KMS-11 (cell line): ENCODE measurements at regions not wholly inside any gene's neighbourhood (a gene's known extent, or its start where the extent isn't known, plus 50 kb on each side); places are given as distances from the start of the nearest gene placed in this dataset.

Experiments used
- H2AFZ ChIP-seq: fragments of 200-600 bp; sonication (generic); 2 replicates; pipeline ENCODE4 v1.6.1; 2016; ENCODE audit warnings: antibody characterized with exemption, mixed run types, low read depth
- H3K27ac ChIP-seq: fragments of 200-600 bp; sonication (generic); 2 replicates; pipeline ENCODE4 v1.6.1; 2016; ENCODE audit warnings: mild to moderate bottlenecking, mixed run types
- H3K27me3 ChIP-seq: fragments of 200-600 bp; sonication (generic); 2 replicates; pipeline ENCODE4 v1.6.1; 2017; ENCODE audit warnings: mild to moderate bottlenecking, low read depth, mixed run types, moderate library complexity; ENCODE audit not compliant: insufficient read depth
- H3K36me3 ChIP-seq: fragments of 200-600 bp; sonication (generic); 2 replicates; pipeline ENCODE4 v1.6.1; 2017; ENCODE audit warnings: mild to moderate bottlenecking, mixed run types; ENCODE audit not compliant: insufficient read depth
- H3K4me1 ChIP-seq: fragments of 200-600 bp; sonication (generic); 2 replicates; pipeline ENCODE4 v1.6.1; 2016; ENCODE audit warnings: mild to moderate bottlenecking, low read depth, mixed run types; ENCODE audit not compliant: poor library complexity, severe bottlenecking
- H3K4me2 ChIP-seq: fragments of 200-600 bp; sonication (generic); 2 replicates; pipeline ENCODE4 v1.7.0; 2016; ENCODE audit warnings: mild to moderate bottlenecking, mixed run types
- H3K4me3 ChIP-seq: fragments of 200-600 bp; sonication (generic); IDR thresholded peaks from 2 replicates; pipeline ENCODE4 v1.6.1; 2017; ENCODE audit warnings: low read depth, low read length, mixed read lengths; ENCODE audit not compliant: insufficient read depth
- H3K79me2 ChIP-seq: fragments of 200-600 bp; sonication (generic); 2 replicates; pipeline ENCODE4 v1.6.1; 2016; ENCODE audit warnings: low read depth, mixed run types; ENCODE audit not compliant: insufficient read depth
- H3K9ac ChIP-seq: fragments of 200-600 bp; sonication (generic); 2 replicates; pipeline ENCODE4 v1.6.1; 2016; ENCODE audit warnings: mild to moderate bottlenecking, mixed run types
- H4K20me1 ChIP-seq: fragments of 200-600 bp; sonication (generic); 2 replicates; pipeline ENCODE4 v1.6.1; 2016; ENCODE audit warnings: mild to moderate bottlenecking, mixed run types; ENCODE audit not compliant: insufficient read depth
- CTCF ChIP-seq: fragments of 200-600 bp; sonication (generic); conservative IDR thresholded peaks from 2 replicates; pipeline ENCODE4 v1.6.1; 2017; ENCODE audit warnings: low read depth, mild to moderate bottlenecking, antibody characterized with exemption, low read length, moderate library complexity, mixed read lengths

- H3K4me2 ChIP-seq: no peak overlapping the region
- no peak for TF ChIP-seq CTCF
Observed at GRCh38 chr11:134517621-134518293, 105.7 kb upstream of the B3GAT1 start.

GRCh38 chr11:134517115-134517514, 105.1 kb upstream of the B3GAT1 start:
- Histone ChIP-seq H2AFZ (no peak overlapping the region), H3K27me3 (no peaks in the 10 kb centered on the region), H3K36me3 (no peaks in the 10 kb centered on the region), H3K4me3 (no peak overlapping the region), H3K4me1 (no peaks in the 10 kb centered on the region), H3K4me2 (no peak overlapping the region), H3K79me2 (no peaks in the 10 kb centered on the region), H3K27ac (no peak overlapping the region), H3K9ac (no peak overlapping the region), H4K20me1 (no peaks in the 10 kb centered on the region)
- TF ChIP-seq CTCF: no peak

More at GRCh38 chr11:134517621-134518293, 105.7 kb upstream of the B3GAT1 start:
- H3K79me2 ChIP-seq: no peaks in the 10 kb centered on the region
- H3K4me1 ChIP-seq: no peaks in the 10 kb centered on the region
- no peaks in the 10 kb centered on the region for H3K27me3 ChIP-seq
- H3K4me3 ChIP-seq: no peak overlapping the region
- no peaks in the 10 kb centered on the region for H3K36me3 ChIP-seq
- H4K20me1 ChIP-seq: no peaks in the 10 kb centered on the region
- H3K27ac ChIP-seq: no peak overlapping the region
- no peak overlapping the region for H3K9ac ChIP-seq
- H2AFZ ChIP-seq: no peak overlapping the region

DNA sequence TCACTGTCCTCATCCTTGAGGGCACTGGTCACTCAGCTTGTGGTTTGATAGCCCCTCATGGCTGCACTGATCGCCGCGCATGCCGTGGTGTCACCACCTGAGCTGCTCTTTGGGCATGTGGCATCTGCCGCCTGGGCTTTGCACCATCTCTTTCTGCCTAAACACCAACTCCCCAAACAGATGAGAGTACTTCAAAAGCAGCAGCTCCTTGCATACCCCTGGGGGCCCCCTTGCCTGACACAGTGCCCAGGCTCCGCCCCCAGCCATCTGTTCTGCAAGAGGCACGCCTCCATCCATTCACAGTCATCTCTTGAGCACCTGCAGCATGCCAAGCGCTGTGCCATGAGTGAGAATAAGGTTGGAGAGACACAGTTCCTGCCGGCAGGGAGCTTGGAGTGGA, 104.5 kb upstream of the B3GAT1 start:
- no peak overlapping the region for H3K27ac ChIP-seq
- H3K4me2 ChIP-seq: no peak overlapping the region
- H3K4me1 ChIP-seq: no peaks in the 10 kb centered on the region
- no peak for TF ChIP-seq CTCF
- H3K4me3 ChIP-seq: no peak overlapping the region
- no peak overlapping the region for H3K9ac ChIP-seq
- H3K36me3 ChIP-seq: no peaks in the 10 kb centered on the region
- no peaks in the 10 kb centered on the region for H3K79me2 ChIP-seq
- H2AFZ ChIP-seq: no peak overlapping the region
- H3K27me3 ChIP-seq: no peaks in the 10 kb centered on the region
- H4K20me1 ChIP-seq: no peaks in the 10 kb centered on the region

- Histone ChIP-seq H2AFZ (no peak overlapping the region), H3K27me3 (no peaks in the 10 kb centered on the region), H3K4me2 (no peak overlapping the region), H3K4me1 (no peaks in the 10 kb centered on the region), H4K20me1 (no peaks in the 10 kb centered on the region), H3K27ac (no peak overlapping the region), H3K4me3 (no peak overlapping the region), H3K79me2 (no peaks in the 10 kb centered on the region), H3K9ac (no peak overlapping the region), H3K36me3 (no peaks in the 10 kb centered on the region)
- TF ChIP-seq CTCF: no peak
Observed at GRCh38 chr11:134515081-134515960, 103.3 kb upstream of the B3GAT1 start.
